ENCODE measurements at regions not wholly inside any gene's neighbourhood (a gene's known extent, or its start where the extent isn't known, plus 50 kb on each side); places are given as distances from the start of the nearest gene placed in this dataset.

- Histone ChIP-seq H3K27ac (ENCODE audit: low read depth, low read length) (no peak overlapping the region), H3K4me3 (ENCODE audit: low read length) (no peak overlapping the region), H3K9me3 (ENCODE audit: control insufficient read depth, low read length) (no peaks in the 10 kb centered on the region), H3K9ac (ENCODE audit: extremely low read depth, low read length, poor library complexity, severe bottlenecking) (no peak overlapping the region), H3K36me3 (ENCODE audit: control insufficient read depth, insufficient read depth, low read length) (no peaks in the 10 kb centered on the region), H3K27me3 (ENCODE audit: control insufficient read depth, insufficient read depth, low read length, poor library complexity, severe bottlenecking) (no peaks in the 10 kb centered on the region), H3K4me1 (ENCODE audit: control insufficient read depth, insufficient read depth, low read length) (peaks cover 5% of the 10 kb centered on the region)
- DNase-seq = peak; percentile 30
- no peak overlapping the region for H3K27ac Mint-ChIP-seq
- H3K27me3 Mint-ChIP-seq (ENCODE audit: insufficient read depth) = peaks cover 5% of the 10 kb centered on the region
- no peak overlapping the region for H3K4me3 Mint-ChIP-seq
- 78 to 83% methylated on average over 7 to 10 of the region's 10 CpGs for WGBS, 2 experiments (ENCODE audit: insufficient coverage in 1 of 2, insufficient read length in 1 of 2)
- no peaks in the 10 kb centered on the region for H3K36me3 Mint-ChIP-seq (ENCODE audit: low read depth)
- no peaks in the 10 kb centered on the region for H3K9me3 Mint-ChIP-seq
- H3K4me1 Mint-ChIP-seq = peaks cover 21% of the 10 kb centered on the region
- TF ChIP-seq CTCF (conservative IDR thresholded peaks at IDR 0.05) = no peak
Measured at GRCh38 chr6:168197636-168198301, 118.8 kb upstream of the FRMD1 start.

- no peaks in the 10 kb centered on the region for H3K36me3 Mint-ChIP-seq (ENCODE audit: low read depth)
- no peak overlapping the region for H3K27ac Mint-ChIP-seq
- peaks cover 5% of the 10 kb centered on the region for H3K27me3 Mint-ChIP-seq (ENCODE audit: insufficient read depth)
- H3K9ac ChIP-seq (ENCODE audit: extremely low read depth, low read length, poor library complexity, severe bottlenecking) = no peak overlapping the region
- no peaks in the 10 kb centered on the region for H3K36me3 ChIP-seq (ENCODE audit: control insufficient read depth, insufficient read depth, low read length)
- H3K4me3 Mint-ChIP-seq = no peak overlapping the region
- WGBS, 2 experiments (ENCODE audit: insufficient coverage in 1 of 2, insufficient read length in 1 of 2) = 92 to 97% methylated on average over 22 to 25 of the region's 25 CpGs
- H3K27me3 ChIP-seq (ENCODE audit: control insufficient read depth, insufficient read depth, low read length, poor library complexity, severe bottlenecking) = no peaks in the 10 kb centered on the region
- no peaks in the 10 kb centered on the region for H3K9me3 ChIP-seq (ENCODE audit: control insufficient read depth, low read length)
- no peak for TF ChIP-seq CTCF (conservative IDR thresholded peaks at IDR 0.05)
- peaks cover 19% of the 10 kb centered on the region for H3K4me1 Mint-ChIP-seq
- peak; percentile 42 for DNase-seq
- no peak overlapping the region for H3K27ac ChIP-seq (ENCODE audit: low read depth, low read length)
- H3K4me1 ChIP-seq (ENCODE audit: control insufficient read depth, insufficient read depth, low read length) = peaks cover 5% of the 10 kb centered on the region
- no peak overlapping the region for H3K4me3 ChIP-seq (ENCODE audit: low read length)
- no peaks in the 10 kb centered on the region for H3K9me3 Mint-ChIP-seq
Measured at GRCh38 chr6:168196881-168197635, 118.0 kb upstream of the FRMD1 start.

GRCh38 chr6:168196385-168196860, 117.4 kb upstream of the FRMD1 start:
- Mint-ChIP-seq H3K27ac (no peak overlapping the region), H3K4me3 (no peak overlapping the region), H3K27me3 (ENCODE audit: insufficient read depth) (peaks cover 5% of the 10 kb centered on the region), H3K9me3 (no peaks in the 10 kb centered on the region), H3K4me1 (peaks cover 16% of the 10 kb centered on the region), H3K36me3 (ENCODE audit: low read depth) (no peaks in the 10 kb centered on the region)
- H3K27me3 ChIP-seq (ENCODE audit: control insufficient read depth, insufficient read depth, low read length, poor library complexity, severe bottlenecking) = no peaks in the 10 kb centered on the region
- H3K27ac ChIP-seq (ENCODE audit: low read depth, low read length) = no peak overlapping the region
- H3K4me1 ChIP-seq (ENCODE audit: control insufficient read depth, insufficient read depth, low read length) = peaks cover 5% of the 10 kb centered on the region
- DNase-seq = peak; percentile 37
- no peak overlapping the region for H3K9ac ChIP-seq (ENCODE audit: extremely low read depth, low read length, poor library complexity, severe bottlenecking)
- no peak overlapping the region for H3K4me3 ChIP-seq (ENCODE audit: low read length)
- no peaks in the 10 kb centered on the region for H3K9me3 ChIP-seq (ENCODE audit: control insufficient read depth, low read length)
- no peaks in the 10 kb centered on the region for H3K36me3 ChIP-seq (ENCODE audit: control insufficient read depth, insufficient read depth, low read length)
- WGBS, 2 experiments (ENCODE audit: insufficient coverage in 1 of 2, insufficient read length in 1 of 2) = 90 to 93% methylated on average over 14 of the region's 14 CpGs
- TF ChIP-seq CTCF (conservative IDR thresholded peaks at IDR 0.05) = no peak

All from endodermal cell (in vitro differentiated cells).